GM12874 (cell line): ENCODE measurements at regions not wholly inside any gene's neighbourhood (a gene's known extent, or its start where the extent isn't known, plus 50 kb on each side); places are given as distances from the start of the nearest gene placed in this dataset.

Experiments used
- TF ChIP-seq, protein P1 (sequence below): IDR thresholded peaks from 2 replicates; pipeline ENCODE4 v1.5.1; 2011; ENCODE audit warnings: low read depth, mild to moderate bottlenecking, control low read depth, low read length, moderate library complexity; ENCODE audit not compliant: insufficient read depth

DNA sequence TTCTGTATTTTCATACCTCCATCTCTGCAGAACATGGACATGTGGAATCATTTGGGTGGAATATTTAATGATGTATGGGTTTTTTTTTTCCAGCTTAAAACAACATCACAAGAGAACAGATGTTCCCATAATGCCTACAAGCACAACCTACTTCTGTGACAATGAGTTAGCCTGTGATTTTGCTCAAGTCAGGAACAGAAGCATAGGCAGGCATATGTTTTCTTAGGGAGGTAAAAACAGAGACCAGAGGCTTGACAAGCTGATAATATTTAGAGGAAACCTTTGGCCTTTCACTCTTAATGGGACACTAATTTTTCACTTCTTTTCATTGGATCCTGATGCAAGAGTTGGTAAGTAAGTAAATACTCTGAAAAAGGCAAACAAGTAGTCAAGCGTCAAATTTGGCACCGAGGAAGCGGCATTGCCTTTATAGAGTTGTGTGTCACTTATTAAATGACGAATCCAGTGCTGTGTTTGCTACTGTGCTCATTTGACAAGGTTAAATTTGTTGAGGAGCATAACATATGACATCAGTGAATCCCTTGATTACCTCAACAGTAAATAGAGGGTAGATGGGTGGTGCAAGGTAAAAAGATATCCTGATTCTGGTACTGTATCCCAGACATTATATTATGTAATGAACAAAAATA lies 66.7 kb upstream of the RBMS3 start:
- TF ChIP-seq, protein P1, sequence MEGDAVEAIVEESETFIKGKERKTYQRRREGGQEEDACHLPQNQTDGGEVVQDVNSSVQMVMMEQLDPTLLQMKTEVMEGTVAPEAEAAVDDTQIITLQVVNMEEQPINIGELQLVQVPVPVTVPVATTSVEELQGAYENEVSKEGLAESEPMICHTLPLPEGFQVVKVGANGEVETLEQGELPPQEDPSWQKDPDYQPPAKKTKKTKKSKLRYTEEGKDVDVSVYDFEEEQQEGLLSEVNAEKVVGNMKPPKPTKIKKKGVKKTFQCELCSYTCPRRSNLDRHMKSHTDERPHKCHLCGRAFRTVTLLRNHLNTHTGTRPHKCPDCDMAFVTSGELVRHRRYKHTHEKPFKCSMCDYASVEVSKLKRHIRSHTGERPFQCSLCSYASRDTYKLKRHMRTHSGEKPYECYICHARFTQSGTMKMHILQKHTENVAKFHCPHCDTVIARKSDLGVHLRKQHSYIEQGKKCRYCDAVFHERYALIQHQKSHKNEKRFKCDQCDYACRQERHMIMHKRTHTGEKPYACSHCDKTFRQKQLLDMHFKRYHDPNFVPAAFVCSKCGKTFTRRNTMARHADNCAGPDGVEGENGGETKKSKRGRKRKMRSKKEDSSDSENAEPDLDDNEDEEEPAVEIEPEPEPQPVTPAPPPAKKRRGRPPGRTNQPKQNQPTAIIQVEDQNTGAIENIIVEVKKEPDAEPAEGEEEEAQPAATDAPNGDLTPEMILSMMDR = no peak

DNA sequence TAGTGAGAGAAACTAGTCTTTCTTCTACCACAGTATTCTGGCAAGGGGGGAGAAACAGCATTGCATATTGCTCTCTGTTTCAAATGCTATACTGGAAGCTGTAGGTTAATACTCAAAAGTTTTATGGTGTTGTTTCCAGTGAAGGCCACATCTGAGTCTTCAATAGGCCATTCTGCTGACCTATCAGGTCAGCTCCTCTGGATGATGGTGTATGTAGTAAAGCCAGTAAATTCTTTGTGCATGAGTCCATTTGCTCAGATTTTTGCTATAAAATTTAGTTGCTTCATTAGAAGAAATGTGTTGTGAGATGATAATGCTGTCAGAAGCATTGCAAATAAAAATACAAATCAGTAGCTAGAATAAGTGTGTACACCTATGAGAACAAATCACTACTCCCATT lies 64.9 kb upstream of the RBMS3 start:
- TF ChIP-seq, protein P1 = no peak

DNA sequence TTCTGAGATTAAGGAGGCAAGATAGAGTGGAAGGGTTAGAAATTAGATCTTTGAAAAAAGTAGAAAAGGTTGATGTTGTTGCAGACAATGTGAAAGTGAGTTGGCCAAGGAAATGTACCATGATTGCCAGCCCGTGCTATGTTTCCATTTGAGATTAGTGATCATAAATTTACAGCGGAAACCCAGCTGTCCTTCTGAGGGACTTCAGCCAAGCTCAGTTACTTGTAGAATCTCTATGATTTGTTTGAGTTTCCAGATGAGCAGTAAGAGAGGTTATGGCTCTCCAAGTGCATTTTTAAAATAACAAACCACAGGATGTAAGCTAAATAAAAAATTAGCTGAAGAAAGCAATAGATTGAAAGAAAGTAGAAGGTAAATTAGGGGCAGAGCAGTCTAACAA lies 54.2 kb upstream of the RBMS3 start:
- TF ChIP-seq, protein P1 = no peak

DNA sequence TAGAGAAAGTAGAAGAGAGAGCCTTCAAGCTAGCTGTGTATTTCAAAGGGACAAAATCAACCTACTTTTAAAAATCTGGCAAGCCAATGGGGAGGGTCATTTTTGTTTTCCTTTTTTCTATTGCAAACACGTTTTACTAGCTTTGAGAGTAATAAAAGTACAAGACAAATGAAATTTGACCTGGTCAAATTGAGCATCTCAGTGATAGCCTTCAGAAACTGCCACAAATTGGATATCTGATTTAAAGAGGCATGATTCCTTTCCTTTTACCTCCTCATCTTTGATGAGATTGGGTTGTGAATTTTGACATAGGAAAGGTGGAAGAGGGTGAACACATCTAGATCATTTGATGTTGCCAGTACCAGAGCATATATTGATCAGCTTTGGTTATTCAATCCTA lies 53.6 kb upstream of the RBMS3 start:
- TF ChIP-seq, protein P1 = no peak
